IMR-90 (cell line): ENCODE measurements at regions not wholly inside any gene's neighbourhood (a gene's known extent, or its start where the extent isn't known, plus 50 kb on each side); places are given as distances from the start of the nearest gene placed in this dataset.

Experiments
- ATAC-seq: fragments of 200-7000 bp; cut with Tn5 transposase; 2 replicates; pipeline ENCODE4 v1.9.1; 2020; ENCODE audit warnings: low read depth, mild to moderate bottlenecking, moderate library complexity
- BruUV-seq: library from RNA; stranded (reverse); fragments of 400-500 nt; replicated peaks from 2 replicates; lab custom pipeline; 2021; lab: Mats Ljungman, UMichigan
- CTCF ChIA-PET: fragments of 300-600 bp; formaldehyde crosslinking; extraction: SDS; loops from one replicate; lab custom pipeline; 2021; ENCODE audit warnings: antibody characterized with exemption; lab: Yijun Ruan, JAX
- POLR2A ChIA-PET: fragments of 300-600 bp; sonication (Branson Sonifier 250); formaldehyde crosslinking; loops from one replicate; lab custom pipeline; 2022; ENCODE audit warnings: antibody characterized with exemption; ENCODE audit not compliant: unreplicated experiment; lab: Charles Lee
- DNase-seq: peaks from one replicate; pipeline ENCODE4 v3.0.0; 2013
- H2AFZ ChIP-seq: replicated peaks from 2 replicates; pipeline ENCODE3; 2013; ENCODE audit warnings: low read length, mild to moderate bottlenecking; ENCODE audit not compliant: poor library complexity
- H2AK5ac ChIP-seq: 2 replicates; pipeline ENCODE4 v1.6.1; 2013; ENCODE audit warnings: low read depth, low read length, inconsistent platforms
- H2AK9ac ChIP-seq: replicated peaks from 2 replicates; pipeline ENCODE3; 2013; ENCODE audit warnings: mild to moderate bottlenecking, low read depth, low read length, moderate library complexity; ENCODE audit not compliant: poor library complexity
- H2BK120ac ChIP-seq: 2 replicates; pipeline ENCODE4 v1.6.1; 2013; ENCODE audit warnings: low read depth, low read length, inconsistent platforms
- H2BK15ac ChIP-seq: 3 replicates; pipeline ENCODE4 v1.6.1; 2013; ENCODE audit warnings: low read depth, low read length, inconsistent platforms
- H2BK20ac ChIP-seq: 2 replicates; pipeline ENCODE4 v1.6.1; 2013; ENCODE audit warnings: low read depth, mild to moderate bottlenecking, inconsistent platforms, low read length, moderate library complexity
- H2BK5ac ChIP-seq: 2 replicates; pipeline ENCODE4 v1.6.1; 2013; ENCODE audit warnings: mild to moderate bottlenecking, low read depth, low read length, inconsistent platforms; ENCODE audit not compliant: poor library complexity, severe bottlenecking
- H3K14ac ChIP-seq: replicated peaks from 2 replicates; pipeline ENCODE4 v1.6.1; 2013; ENCODE audit warnings: low read depth, low read length, inconsistent platforms
- H3K18ac ChIP-seq: 2 replicates; pipeline ENCODE4 v1.6.1; 2013; ENCODE audit warnings: low read depth, low read length, control low read depth
- H3K23ac ChIP-seq: 2 replicates; pipeline ENCODE4 v1.6.1; 2013; ENCODE audit warnings: low read depth, low read length, inconsistent platforms
- H3K27ac ChIP-seq: 2 replicates; pipeline ENCODE4 v1.5.1; 2013; ENCODE audit warnings: mild to moderate bottlenecking, control low read depth, low read length; ENCODE audit not compliant: insufficient read depth
- H3K27me3 ChIP-seq: 2 replicates; pipeline ENCODE4 v1.6.1; 2013; ENCODE audit warnings: low read length; ENCODE audit not compliant: control insufficient read depth, insufficient read depth
- H3K36me3 ChIP-seq: 2 replicates; pipeline ENCODE4 v1.6.1; 2013; ENCODE audit warnings: low read length, mixed read lengths; ENCODE audit not compliant: control insufficient read depth, insufficient read depth
- H3K4ac ChIP-seq: 2 replicates; pipeline ENCODE4 v1.6.1; 2013; ENCODE audit warnings: low read depth, low read length, inconsistent platforms
- H3K4me1 ChIP-seq: 2 replicates; pipeline ENCODE4 v1.6.1; 2013; ENCODE audit warnings: low read length, mixed read lengths; ENCODE audit not compliant: control insufficient read depth, insufficient read depth
- H3K4me2 ChIP-seq: 2 replicates; pipeline ENCODE4 v1.6.1; 2013; ENCODE audit warnings: low read depth, mild to moderate bottlenecking, control low read depth, low read length, moderate library complexity
- H3K4me3 ChIP-seq: 2 replicates; pipeline ENCODE4 v1.5.1; 2013; ENCODE audit warnings: low read depth, mild to moderate bottlenecking, control low read depth, low read length, moderate library complexity; ENCODE audit not compliant: insufficient read depth
- H3K56ac ChIP-seq: 2 replicates; pipeline ENCODE4 v1.6.1; 2013; ENCODE audit warnings: low read length, inconsistent platforms; ENCODE audit not compliant: insufficient read depth; ENCODE audit errors: extremely low read depth
- H3K79me1 ChIP-seq, 2 experiments: 2 replicates each; pipeline ENCODE4 v1.6.1; 2013; ENCODE audit warnings: low read length in 2 of 2, inconsistent platforms in 1 of 2, low read depth in 1 of 2
- H3K9ac ChIP-seq: 2 replicates; pipeline ENCODE4 v1.6.1; 2013; ENCODE audit warnings: low read depth, low read length, control low read depth
- H3K9me1 ChIP-seq: 2 replicates; pipeline ENCODE4 v1.6.1; 2013; ENCODE audit warnings: low read length, inconsistent platforms; ENCODE audit not compliant: insufficient read depth
- H3K9me3 ChIP-seq: 2 replicates; pipeline ENCODE4 v1.6.1; 2013; ENCODE audit warnings: low read length; ENCODE audit not compliant: control insufficient read depth, insufficient read depth
- H4K20me1 ChIP-seq: 2 replicates; pipeline ENCODE4 v1.6.1; 2013; ENCODE audit warnings: low read length, inconsistent platforms; ENCODE audit not compliant: insufficient read depth
- H4K5ac ChIP-seq: 2 replicates; pipeline ENCODE4 v1.6.1; 2013; ENCODE audit warnings: mild to moderate bottlenecking, low read depth, low read length, control low read depth
- H4K8ac ChIP-seq, 2 experiments: 2 replicates each; pipeline ENCODE4 v1.6.1; 2013; ENCODE audit warnings: low read depth in 2 of 2, low read length in 2 of 2, control low read depth in 1 of 2, inconsistent platforms in 1 of 2
- H4K91ac ChIP-seq: 2 replicates; pipeline ENCODE4 v1.6.1; 2013; ENCODE audit warnings: low read depth, low read length, inconsistent platforms; ENCODE audit not compliant: insufficient read depth
- BHLHE40 ChIP-seq: fragments of 150-350 bp; IDR thresholded peaks from 2 replicates; pipeline ENCODE4 v1.6.1; 2016; ENCODE audit warnings: mild to moderate bottlenecking, low read depth, low read length
- CEBPB ChIP-seq: IDR thresholded peaks from 2 replicates; pipeline ENCODE4 v1.6.1; 2012; ENCODE audit warnings: low read depth, low read length, improper control_type of control experiment
- CHD1 ChIP-seq: IDR thresholded peaks from 2 replicates; pipeline ENCODE4 v1.6.1; 2012; ENCODE audit warnings: low read depth, low read length, improper control_type of control experiment
- FOS ChIP-seq: fragments of 150-350 bp; IDR thresholded peaks from 2 replicates; pipeline ENCODE4 v1.6.1; 2016; ENCODE audit warnings: low read depth, low read length
- MAFK ChIP-seq: IDR thresholded peaks from 2 replicates; pipeline ENCODE4 v1.6.1; 2012; ENCODE audit warnings: low read depth, low read length, improper control_type of control experiment
- MAZ ChIP-seq: IDR thresholded peaks from 2 replicates; pipeline ENCODE4 v1.6.1; 2012; ENCODE audit warnings: low read depth, mild to moderate bottlenecking, low read length, improper control_type of control experiment, moderate library complexity, borderline replicate concordance
- MXI1 ChIP-seq: IDR thresholded peaks from 2 replicates; pipeline ENCODE4 v1.6.1; 2012; ENCODE audit warnings: low read depth, mild to moderate bottlenecking, low read length, moderate library complexity, borderline replicate concordance
- NFE2L2 ChIP-seq: fragments of 150-350 bp; IDR thresholded peaks from 2 replicates; pipeline ENCODE4 v1.6.1; 2016; ENCODE audit warnings: low read depth, mild to moderate bottlenecking, low read length
- POLR2A ChIP-seq: IDR thresholded peaks from 2 replicates; pipeline ENCODE4 v1.6.1; 2012; ENCODE audit warnings: mild to moderate bottlenecking, low read depth, low read length
- RAD21 ChIP-seq: IDR thresholded peaks from 2 replicates; pipeline ENCODE4 v1.6.1; 2012; ENCODE audit warnings: low read length, improper control_type of control experiment
- RCOR1 ChIP-seq: IDR thresholded peaks from 2 replicates; pipeline ENCODE4 v1.6.1; 2012; ENCODE audit warnings: mild to moderate bottlenecking, low read length, improper control_type of control experiment; ENCODE audit not compliant: insufficient replicate concordance
- RFX5 ChIP-seq: IDR thresholded peaks from 2 replicates; pipeline ENCODE4 v1.8.0; 2012; ENCODE audit warnings: low read depth, mild to moderate bottlenecking, low read length, moderate library complexity
- SMC3 ChIP-seq: fragments of 150-350 bp; IDR thresholded peaks from 2 replicates; pipeline ENCODE4 v1.6.1; 2016; ENCODE audit warnings: low read depth, mild to moderate bottlenecking, antibody characterized with exemption, low read length, moderate library complexity
- WGBS, 2 experiments: methylation state at CpG; one replicate each; pipeline versions ENCODE4 v1.1.5 to v1.1.7; 2013; ENCODE audit warnings: missing lambda C conversion rate in 2 of 2; ENCODE audit not compliant: insufficient read length in 1 of 2; ENCODE audit errors: extremely low coverage in 2 of 2; 5-methylcytosine and 5-hydroxymethylcytosine counted together
- dilution Hi-C: fragments of 300-500 bp; cut with HindIII; formaldehyde crosslinking; loops from one replicate; pipeline ENCODE4 v1.14.3; 2018; ENCODE audit warnings: low sequenced_read_pairs; ENCODE audit not compliant: unreplicated experiment
- in situ Hi-C: fragments of 300-500 bp; cut with MboI; formaldehyde crosslinking; loops from 3 replicates; pipeline ENCODE4 v1.14.3; 2019; ENCODE audit warnings: low sequenced_read_pairs, inconsistent platforms, mixed read lengths
- intact Hi-C: fragments of 100-400 bp; cut with micrococcal nuclease; formaldehyde crosslinking; loops from 2 replicates; pipeline ENCODE4 v1.10.0; 2022
- TF ChIP-seq, protein P1 (sequence below): conservative IDR thresholded peaks from 2 replicates; pipeline ENCODE4 v1.5.1; 2012; ENCODE audit warnings: mild to moderate bottlenecking, low read depth, low read length, improper control_type of control experiment
- TF ChIP-seq, protein P2 (sequence below): fragments of 150-350 bp; IDR thresholded peaks from 2 replicates; pipeline ENCODE4 v1.6.1; 2017; ENCODE audit warnings: mild to moderate bottlenecking, antibody characterized with exemption, low read length, low read depth
- TF ChIP-seq, protein P3 (sequence below): fragments of 150-350 bp; IDR thresholded peaks from 2 replicates; pipeline ENCODE4 v1.6.1; 2016; ENCODE audit warnings: low read depth, mild to moderate bottlenecking, low read length, moderate library complexity, borderline replicate concordance

DNA sequence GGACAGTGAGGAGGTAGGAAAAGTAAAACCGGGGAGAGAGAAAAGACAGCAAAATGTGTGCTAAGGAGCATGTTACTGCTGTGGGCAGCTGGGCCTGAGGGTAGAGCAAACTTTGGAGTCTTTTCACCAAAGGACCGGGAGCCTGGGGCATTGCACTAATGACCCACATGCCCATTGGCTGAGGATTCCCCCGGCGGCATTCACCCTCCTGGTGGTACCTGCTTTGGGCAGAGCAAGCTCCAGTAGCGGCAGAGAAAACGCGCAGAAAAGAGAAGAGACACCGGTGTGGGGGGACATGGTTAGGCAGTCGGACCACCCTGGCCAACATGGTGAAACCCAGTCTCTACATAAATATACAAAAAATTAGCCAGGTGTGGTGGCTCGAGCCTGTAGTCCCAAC lies 83.4 kb upstream of the ESRRB start:
- Histone ChIP-seq H3K14ac (no peak overlapping the region), H3K4ac (no peak overlapping the region), H2AFZ (no peak overlapping the region), H2BK15ac (no peak overlapping the region), H3K18ac (no peak overlapping the region), H2BK120ac (no peak overlapping the region), H3K79me1 (no peaks in the 10 kb centered on the region), H4K5ac (no peak overlapping the region), H3K9ac (no peak overlapping the region), H3K27ac (no peak overlapping the region), H3K23ac (no peak overlapping the region), H3K36me3 (no peaks in the 10 kb centered on the region), H3K9me1 (no peaks in the 10 kb centered on the region), H2AK9ac (no peak overlapping the region), H2BK20ac (no peak overlapping the region), H3K4me2 (no peak overlapping the region), H3K4me1 (no peaks in the 10 kb centered on the region), H3K9me3 (no peaks in the 10 kb centered on the region), H3K27me3 (peaks cover 6% of the 10 kb centered on the region; the same call in 1 of the 2 replicates), H2BK5ac (no peak overlapping the region), H4K91ac (no peak overlapping the region), H3K56ac (no peak overlapping the region), H4K8ac (no peak overlapping the region), H3K4me3 (no peak overlapping the region), H4K20me1 (no peaks in the 10 kb centered on the region), H2AK5ac (no peak overlapping the region)
- POLR2A ChIA-PET, result no interaction called here
- DNase-seq (no peak), ATAC-seq (no peak)
- dilution Hi-C loops, result no loop called here
- intact Hi-C loops, result no loop called here
- TF ChIP-seq, protein P1, sequence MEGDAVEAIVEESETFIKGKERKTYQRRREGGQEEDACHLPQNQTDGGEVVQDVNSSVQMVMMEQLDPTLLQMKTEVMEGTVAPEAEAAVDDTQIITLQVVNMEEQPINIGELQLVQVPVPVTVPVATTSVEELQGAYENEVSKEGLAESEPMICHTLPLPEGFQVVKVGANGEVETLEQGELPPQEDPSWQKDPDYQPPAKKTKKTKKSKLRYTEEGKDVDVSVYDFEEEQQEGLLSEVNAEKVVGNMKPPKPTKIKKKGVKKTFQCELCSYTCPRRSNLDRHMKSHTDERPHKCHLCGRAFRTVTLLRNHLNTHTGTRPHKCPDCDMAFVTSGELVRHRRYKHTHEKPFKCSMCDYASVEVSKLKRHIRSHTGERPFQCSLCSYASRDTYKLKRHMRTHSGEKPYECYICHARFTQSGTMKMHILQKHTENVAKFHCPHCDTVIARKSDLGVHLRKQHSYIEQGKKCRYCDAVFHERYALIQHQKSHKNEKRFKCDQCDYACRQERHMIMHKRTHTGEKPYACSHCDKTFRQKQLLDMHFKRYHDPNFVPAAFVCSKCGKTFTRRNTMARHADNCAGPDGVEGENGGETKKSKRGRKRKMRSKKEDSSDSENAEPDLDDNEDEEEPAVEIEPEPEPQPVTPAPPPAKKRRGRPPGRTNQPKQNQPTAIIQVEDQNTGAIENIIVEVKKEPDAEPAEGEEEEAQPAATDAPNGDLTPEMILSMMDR, result no peak
- TF ChIP-seq MAFK (no peak), MAZ (no peak), MXI1 (no peak), CEBPB (no peak), SMC3 (no peak), RAD21 (no peak), RFX5 (no peak), CHD1 (no peak), NFE2L2 (no peak), POLR2A (no peak), RCOR1 (no peak), FOS (no peak), BHLHE40 (no peak)
- TF ChIP-seq, protein P2, sequence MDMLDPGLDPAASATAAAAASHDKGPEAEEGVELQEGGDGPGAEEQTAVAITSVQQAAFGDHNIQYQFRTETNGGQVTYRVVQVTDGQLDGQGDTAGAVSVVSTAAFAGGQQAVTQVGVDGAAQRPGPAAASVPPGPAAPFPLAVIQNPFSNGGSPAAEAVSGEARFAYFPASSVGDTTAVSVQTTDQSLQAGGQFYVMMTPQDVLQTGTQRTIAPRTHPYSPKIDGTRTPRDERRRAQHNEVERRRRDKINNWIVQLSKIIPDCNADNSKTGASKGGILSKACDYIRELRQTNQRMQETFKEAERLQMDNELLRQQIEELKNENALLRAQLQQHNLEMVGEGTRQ, result no peak
- TF ChIP-seq, protein P3, sequence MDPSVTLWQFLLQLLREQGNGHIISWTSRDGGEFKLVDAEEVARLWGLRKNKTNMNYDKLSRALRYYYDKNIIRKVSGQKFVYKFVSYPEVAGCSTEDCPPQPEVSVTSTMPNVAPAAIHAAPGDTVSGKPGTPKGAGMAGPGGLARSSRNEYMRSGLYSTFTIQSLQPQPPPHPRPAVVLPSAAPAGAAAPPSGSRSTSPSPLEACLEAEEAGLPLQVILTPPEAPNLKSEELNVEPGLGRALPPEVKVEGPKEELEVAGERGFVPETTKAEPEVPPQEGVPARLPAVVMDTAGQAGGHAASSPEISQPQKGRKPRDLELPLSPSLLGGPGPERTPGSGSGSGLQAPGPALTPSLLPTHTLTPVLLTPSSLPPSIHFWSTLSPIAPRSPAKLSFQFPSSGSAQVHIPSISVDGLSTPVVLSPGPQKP, result no peak
- WGBS, 2 experiments, result 62% methylated on average over 2 of the region's 10 CpGs; no CpG with 5 or more reads in 1 of the 2 experiments
- CTCF ChIA-PET, result no interaction called here
- in situ Hi-C loops, result no loop called here
- no TSS peak for BruUV-seq
